Loucy (cell line): ENCODE measurements at regions not wholly inside any gene's neighbourhood (a gene's known extent, or its start where the extent isn't known, plus 50 kb on each side); places are given as distances from the start of the nearest gene placed in this dataset.

ENCODE experiments used
- H2AFZ ChIP-seq: fragments of 200-600 bp; sonication (generic); 2 replicates; pipeline ENCODE4 v1.6.0; 2016; ENCODE audit warnings: antibody characterized with exemption, mild to moderate bottlenecking, low read length, moderate library complexity
- H3F3A ChIP-seq: fragments of 200-600 bp; 2 replicates; pipeline ENCODE4 v1.6.0; 2016; ENCODE audit warnings: antibody characterized with exemption, low read depth, mild to moderate bottlenecking
- H3K27me3 ChIP-seq: fragments of 200-600 bp; sonication (generic); 2 replicates; pipeline ENCODE4 v1.6.1; 2014; ENCODE audit warnings: low read length, mild to moderate bottlenecking; ENCODE audit not compliant: insufficient read depth, poor library complexity, severe bottlenecking
- H3K36me3 ChIP-seq: fragments of 200-600 bp; sonication (generic); 2 replicates; pipeline ENCODE4 v1.6.1; 2016; ENCODE audit warnings: low read length; ENCODE audit not compliant: insufficient read depth
- H3K4me1 ChIP-seq: fragments of 200-600 bp; sonication (generic); 2 replicates; pipeline ENCODE4 v1.5.1; 2014; ENCODE audit warnings: low read length, mild to moderate bottlenecking; ENCODE audit not compliant: insufficient read depth, poor library complexity, severe bottlenecking
- H3K4me2 ChIP-seq: fragments of 200-600 bp; sonication (generic); 2 replicates; pipeline ENCODE4 v1.6.0; 2014; ENCODE audit warnings: antibody characterized with exemption, low read length, low read depth, mild to moderate bottlenecking; ENCODE audit not compliant: poor library complexity, severe bottlenecking
- H3K4me3 ChIP-seq: fragments of 200-600 bp; sonication (generic); 2 replicates; pipeline ENCODE4 v1.5.1; 2014; ENCODE audit warnings: low read length, mild to moderate bottlenecking, mixed read lengths; ENCODE audit not compliant: poor library complexity, severe bottlenecking
- H3K79me2 ChIP-seq: fragments of 200-600 bp; sonication (generic); 2 replicates; pipeline ENCODE4 v1.6.1; 2014; ENCODE audit warnings: low read length; ENCODE audit not compliant: insufficient read depth
- H3K9ac ChIP-seq: fragments of 200-600 bp; sonication (generic); 2 replicates; pipeline ENCODE4 v1.6.0; 2014; ENCODE audit warnings: mild to moderate bottlenecking, low read depth, low read length, moderate library complexity; ENCODE audit not compliant: poor library complexity, severe bottlenecking
- H3K9me2 ChIP-seq: fragments of 200-600 bp; sonication (generic); replicated peaks from 2 replicates; pipeline ENCODE4 v1.6.1; 2016; ENCODE audit warnings: low read depth, low read length, mixed read lengths
- H3K9me3 ChIP-seq: fragments of 200-600 bp; sonication (generic); 2 replicates; pipeline ENCODE4 v1.6.1; 2014; ENCODE audit warnings: mild to moderate bottlenecking, antibody characterized with exemption, low read length, low read depth; ENCODE audit not compliant: insufficient read depth
- H4K20me1 ChIP-seq: fragments of 200-600 bp; sonication (generic); 2 replicates; pipeline ENCODE4 v1.6.0; 2014; ENCODE audit warnings: antibody characterized with exemption, low read length, mild to moderate bottlenecking; ENCODE audit not compliant: insufficient read depth, poor library complexity, severe bottlenecking
- CTCF ChIP-seq: fragments of 200-600 bp; sonication (generic); conservative IDR thresholded peaks from 2 replicates; pipeline ENCODE4 v1.5.1; 2014; ENCODE audit warnings: mild to moderate bottlenecking, antibody characterized with exemption, low read length
- EZH2phosphoT487 ChIP-seq: fragments of 200-600 bp; IDR thresholded peaks from 2 replicates; pipeline ENCODE4 v1.6.1; 2018; ENCODE audit warnings: antibody characterized with exemption, mild to moderate bottlenecking, moderate library complexity, borderline replicate concordance

DNA sequence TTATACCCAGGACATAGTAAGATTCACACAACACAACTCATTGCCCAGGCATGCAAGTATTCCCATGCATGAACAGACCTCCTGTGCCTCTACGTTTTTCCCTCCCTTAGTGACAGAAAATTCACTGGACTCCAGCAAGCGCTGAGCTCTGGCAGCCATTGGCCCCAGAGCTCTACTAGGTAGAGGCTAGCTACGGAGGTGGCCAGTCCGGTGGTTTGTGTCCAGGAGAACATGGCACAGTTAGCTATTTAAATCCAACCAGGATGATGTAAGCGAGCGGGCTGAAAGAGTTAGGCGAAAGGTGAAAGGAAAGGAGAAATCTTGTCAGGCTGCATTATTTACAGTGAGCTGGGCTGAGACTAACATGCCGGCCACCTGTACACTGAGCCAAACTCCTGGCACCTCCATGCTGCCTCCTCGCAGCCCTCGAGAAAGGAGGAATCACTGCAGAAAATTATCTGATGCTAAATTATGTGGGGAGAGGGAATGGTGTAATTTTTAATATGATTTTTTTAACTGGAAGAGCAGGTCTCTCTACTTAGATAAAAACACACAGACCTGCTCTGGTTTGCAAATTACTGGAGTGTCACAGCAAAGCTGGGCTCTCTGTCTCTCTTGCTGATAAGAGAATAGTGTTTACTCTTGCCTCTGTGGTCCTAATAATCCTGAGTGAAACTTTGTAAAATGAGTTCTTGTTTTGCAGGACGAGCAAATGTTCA is 50.1 kb upstream of the ARMC2 start:
- Histone ChIP-seq H3K27me3 (no peaks in the 10 kb centered on the region), H3K9ac (peak overlapping the region; percentile 70), H3K9me2 (no peaks in the 10 kb centered on the region), H3K36me3 (no peaks in the 10 kb centered on the region), H3K4me3 (peak overlapping the region; percentile 59), H3K4me2 (peak overlapping the region; percentile 75), H4K20me1 (no peaks in the 10 kb centered on the region), H3K9me3 (no peaks in the 10 kb centered on the region), H3K79me2 (no peaks in the 10 kb centered on the region), H3K4me1 (peaks cover 63% of the 10 kb centered on the region), H2AFZ (peak overlapping the region; percentile 4; the same call in 1 of the 2 replicates), H3F3A (peaks cover 21% of the 10 kb centered on the region)
- TF ChIP-seq EZH2phosphoT487 (no peak), CTCF (no peak)
